GM21717 (cell line): ENCODE measurements at regions not wholly inside any gene's neighbourhood (a gene's known extent, or its start where the extent isn't known, plus 50 kb on each side); places are given as distances from the start of the nearest gene placed in this dataset.
"Not testable (repeated sequence)": the region's sequence is repeated elsewhere in the genome, so short reads cannot be mapped to it uniquely, and the experiment has no call there.

Experiments used
- ATAC-seq: cut with Tn5 transposase; IDR thresholded peaks from one replicate; pipeline ENCODE4 v1.9.1; 2021; ENCODE audit warnings: mild to moderate bottlenecking, moderate library complexity; ENCODE audit not compliant: unreplicated experiment

GRCh38 chr6:67608099-67608749 is 1026.9 kb upstream of the ADGRB3 start:
- ATAC-seq: no peak

GRCh38 chr6:67606906-67607828 is 1027.9 kb upstream of the ADGRB3 start:
- ATAC-seq: no peak

GRCh38 chr6:67594366-67594765 is 1040.7 kb upstream of the ADGRB3 start:
- ATAC-seq: no peak

- no peak for ATAC-seq
These were observed 1041.8 kb upstream of the ADGRB3 start for GRCh38 chr6:67593247-67593646.

- ATAC-seq: no peak
These were observed 1043.2 kb upstream of the ADGRB3 start for GRCh38 chr6:67591910-67592309.

- no peak for ATAC-seq
These were observed 1067.2 kb upstream of the ADGRB3 start for GRCh38 chr6:67567842-67568241.

- ATAC-seq: no peak
These were observed 1071.4 kb upstream of the ADGRB3 start for GRCh38 chr6:67563671-67564070.

GRCh38 chr6:67560068-67560467 is 1075.0 kb upstream of the ADGRB3 start:
- no peak for ATAC-seq

- no peak for ATAC-seq
These were observed 1076.1 kb upstream of the ADGRB3 start for GRCh38 chr6:67558985-67559384.

- no peak for ATAC-seq
These were observed 1090.1 kb upstream of the ADGRB3 start for GRCh38 chr6:67544851-67545452.

GRCh38 chr6:67541586-67541985 is 1093.5 kb upstream of the ADGRB3 start:
- ATAC-seq: no peak

- ATAC-seq: no peak
These were observed 1097.0 kb upstream of the ADGRB3 start for GRCh38 chr6:67538032-67538431.

GRCh38 chr6:67535946-67536345 is 1099.1 kb upstream of the ADGRB3 start:
- no peak for ATAC-seq

GRCh38 chr6:67506352-67506751 is 1128.7 kb upstream of the ADGRB3 start:
- ATAC-seq: no peak

GRCh38 chr6:67501755-67502154 is 1133.3 kb upstream of the ADGRB3 start:
- ATAC-seq: no peak

GRCh38 chr6:67497749-67498148 is 1137.3 kb upstream of the ADGRB3 start:
- no peak for ATAC-seq

GRCh38 chr6:67496191-67496590 is 1138.9 kb upstream of the ADGRB3 start:
- no peak for ATAC-seq

GRCh38 chr6:67493682-67494081 is 1141.4 kb upstream of the ADGRB3 start:
- no peak for ATAC-seq

GRCh38 chr6:67475700-67476099 is 1159.4 kb upstream of the ADGRB3 start:
- no peak for ATAC-seq

- no peak for ATAC-seq
These were observed 1167.7 kb upstream of the ADGRB3 start for GRCh38 chr6:67467341-67467740.

GRCh38 chr6:67462725-67463124 is 1172.4 kb upstream of the ADGRB3 start:
- not testable (repeated sequence) for ATAC-seq

- ATAC-seq: no peak
These were observed 1175.5 kb upstream of the ADGRB3 start for GRCh38 chr6:67459556-67459955.
